ENCODE measurements at regions not wholly inside any gene's neighbourhood (a gene's known extent, or its start where the extent isn't known, plus 50 kb on each side); places are given as distances from the start of the nearest gene placed in this dataset.

DNA sequence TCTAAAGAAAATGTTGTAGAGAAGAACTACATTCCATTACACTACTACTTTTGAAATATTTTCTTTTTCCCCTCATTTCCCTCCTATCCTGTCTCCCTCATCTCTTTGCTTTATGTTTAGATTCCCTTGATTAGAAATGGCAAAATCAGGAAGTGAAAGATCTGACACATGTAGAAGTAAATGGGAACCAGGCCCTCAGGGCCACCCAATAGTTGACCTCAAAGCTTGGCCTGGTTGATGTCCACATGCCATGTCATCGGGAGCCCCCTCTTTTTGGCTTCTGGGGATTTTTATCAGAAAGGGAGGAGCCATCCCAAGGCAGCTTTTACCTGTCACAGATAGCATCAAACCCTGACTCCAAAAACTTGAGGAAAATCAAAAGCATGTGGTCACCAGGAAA lies 168.3 kb upstream of the ECI2 start:
- no peak overlapping the region for H3K4me3 ChIP-seq (ENCODE audit: low read length)
- TF ChIP-seq, protein P1, sequence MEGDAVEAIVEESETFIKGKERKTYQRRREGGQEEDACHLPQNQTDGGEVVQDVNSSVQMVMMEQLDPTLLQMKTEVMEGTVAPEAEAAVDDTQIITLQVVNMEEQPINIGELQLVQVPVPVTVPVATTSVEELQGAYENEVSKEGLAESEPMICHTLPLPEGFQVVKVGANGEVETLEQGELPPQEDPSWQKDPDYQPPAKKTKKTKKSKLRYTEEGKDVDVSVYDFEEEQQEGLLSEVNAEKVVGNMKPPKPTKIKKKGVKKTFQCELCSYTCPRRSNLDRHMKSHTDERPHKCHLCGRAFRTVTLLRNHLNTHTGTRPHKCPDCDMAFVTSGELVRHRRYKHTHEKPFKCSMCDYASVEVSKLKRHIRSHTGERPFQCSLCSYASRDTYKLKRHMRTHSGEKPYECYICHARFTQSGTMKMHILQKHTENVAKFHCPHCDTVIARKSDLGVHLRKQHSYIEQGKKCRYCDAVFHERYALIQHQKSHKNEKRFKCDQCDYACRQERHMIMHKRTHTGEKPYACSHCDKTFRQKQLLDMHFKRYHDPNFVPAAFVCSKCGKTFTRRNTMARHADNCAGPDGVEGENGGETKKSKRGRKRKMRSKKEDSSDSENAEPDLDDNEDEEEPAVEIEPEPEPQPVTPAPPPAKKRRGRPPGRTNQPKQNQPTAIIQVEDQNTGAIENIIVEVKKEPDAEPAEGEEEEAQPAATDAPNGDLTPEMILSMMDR (IDR thresholded peaks at IDR 0.05; ENCODE audit: insufficient read depth, low read depth, low read length, missing control alignments): no peak
- DNase-seq (ENCODE audit: low read depth): no peak

DNA sequence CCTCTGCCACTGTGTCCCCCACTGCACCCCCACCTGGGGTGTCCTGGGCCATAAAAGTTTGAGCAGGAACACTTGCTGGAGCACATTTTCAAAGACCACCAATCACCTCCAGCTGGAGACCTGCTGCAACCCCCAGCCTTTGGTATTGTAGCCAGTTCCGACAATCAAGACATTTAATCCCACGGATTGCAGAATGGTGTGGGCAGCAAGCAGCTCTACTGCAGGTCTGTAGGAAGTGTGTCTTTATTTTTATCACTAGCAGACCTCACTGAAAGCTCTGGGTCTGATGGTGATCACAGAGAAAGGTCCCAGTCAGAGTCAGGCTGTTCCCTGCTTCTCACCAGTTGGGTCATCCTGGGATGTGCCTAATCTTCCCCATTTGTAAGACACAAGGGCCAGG lies 167.1 kb upstream of the ECI2 start:
- TF ChIP-seq, protein P1 (IDR thresholded peaks at IDR 0.05; ENCODE audit: insufficient read depth, low read depth, low read length, missing control alignments): no peak
- DNase-seq (ENCODE audit: low read depth): no peak
- H3K4me3 ChIP-seq (ENCODE audit: low read length): no peak overlapping the region

DNA sequence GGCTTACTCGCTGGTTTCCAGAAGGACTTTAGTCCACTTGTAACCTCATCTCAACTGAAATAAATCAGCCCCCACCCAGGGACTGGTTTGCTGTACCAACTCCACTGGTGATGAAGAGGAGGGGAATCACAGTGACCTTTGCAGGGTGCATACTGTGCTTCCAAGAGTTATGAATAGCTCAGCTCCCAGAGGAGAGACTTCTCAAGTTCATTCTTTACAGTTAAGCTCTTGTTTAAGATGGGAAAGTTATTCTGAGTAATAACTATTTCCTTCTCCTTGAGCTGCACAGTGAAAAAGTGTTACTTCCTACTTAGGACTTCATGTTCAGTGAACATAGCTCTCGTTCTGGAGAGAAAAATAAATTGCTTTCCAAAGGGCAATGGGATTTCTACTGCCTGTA lies 166.5 kb upstream of the ECI2 start:
- DNase-seq (ENCODE audit: low read depth): no peak
- TF ChIP-seq, protein P1 (IDR thresholded peaks at IDR 0.05; ENCODE audit: insufficient read depth, low read depth, low read length, missing control alignments): no peak
- no peak overlapping the region for H3K4me3 ChIP-seq (ENCODE audit: low read length)

DNA sequence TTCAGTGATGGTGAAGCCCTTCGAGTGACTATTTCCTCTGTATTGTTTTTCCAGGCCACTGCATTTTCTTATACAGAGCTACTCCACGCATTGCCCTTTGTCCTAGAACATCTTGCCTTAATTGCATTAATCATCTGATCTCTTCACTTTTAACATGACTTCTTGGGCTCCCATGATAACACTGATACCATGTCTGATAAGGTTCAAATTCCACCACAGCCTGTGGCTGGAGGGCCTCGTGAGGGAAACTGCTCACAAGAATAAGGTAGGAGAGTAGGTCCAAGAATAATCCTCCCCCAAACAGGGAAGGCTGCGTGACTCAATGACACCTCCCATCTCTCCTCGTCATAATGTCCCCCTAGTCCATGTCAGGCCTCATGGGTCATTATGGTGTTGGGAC lies 165.5 kb upstream of the ECI2 start:
- H3K4me3 ChIP-seq (ENCODE audit: low read length): no peak overlapping the region
- TF ChIP-seq, protein P1 (IDR thresholded peaks at IDR 0.05; ENCODE audit: insufficient read depth, low read depth, low read length, missing control alignments): no peak
- DNase-seq (ENCODE audit: low read depth): no peak

DNA sequence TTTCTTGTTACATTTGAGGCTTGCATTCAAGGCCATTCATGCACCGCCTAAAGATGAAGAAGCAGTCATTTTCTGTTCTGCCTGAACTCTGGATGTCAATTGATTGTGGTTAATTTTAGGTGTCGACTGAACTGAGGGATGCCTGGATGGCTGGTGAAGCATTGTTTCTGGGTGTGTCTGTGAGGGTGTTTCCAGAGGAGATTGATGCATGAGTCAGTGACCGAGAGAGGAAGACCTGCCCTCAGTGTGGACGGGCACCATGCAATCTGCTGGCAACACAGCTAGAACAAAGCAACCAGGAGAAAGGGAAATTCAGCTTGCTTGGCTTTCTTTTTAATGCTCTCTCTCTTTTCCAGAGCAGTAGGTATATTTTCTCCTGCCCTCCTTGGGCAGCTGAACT lies 164.1 kb upstream of the ECI2 start:
- TF ChIP-seq, protein P1 (IDR thresholded peaks at IDR 0.05; ENCODE audit: insufficient read depth, low read depth, low read length, missing control alignments): no peak
- H3K4me3 ChIP-seq (ENCODE audit: low read length): no peak overlapping the region
- DNase-seq (ENCODE audit: low read depth): peak; percentile 88

DNA sequence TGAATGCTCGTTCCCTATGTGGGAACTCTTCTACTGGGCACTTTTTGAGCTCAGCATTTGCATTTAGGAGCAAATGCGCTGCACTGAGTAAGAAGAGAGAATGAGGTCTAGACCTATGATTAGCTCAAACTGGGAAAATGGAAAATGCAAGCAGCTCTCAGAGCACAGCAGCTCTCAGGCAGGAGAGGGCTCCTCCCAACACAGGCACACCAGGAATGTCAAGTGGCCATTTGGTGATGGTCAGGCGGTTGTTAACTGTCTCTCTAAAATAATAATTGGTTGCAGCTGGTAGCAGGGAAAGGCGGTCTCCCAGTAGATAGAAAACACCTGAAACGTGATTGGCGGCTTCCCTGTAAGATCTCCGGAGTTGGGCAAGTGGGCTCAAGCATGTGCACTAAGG lies 162.0 kb upstream of the ECI2 start:
- no peak for DNase-seq (ENCODE audit: low read depth)
- no peak overlapping the region for H3K4me3 ChIP-seq (ENCODE audit: low read length)
- TF ChIP-seq, protein P1 (IDR thresholded peaks at IDR 0.05; ENCODE audit: insufficient read depth, low read depth, low read length, missing control alignments): no peak

DNA sequence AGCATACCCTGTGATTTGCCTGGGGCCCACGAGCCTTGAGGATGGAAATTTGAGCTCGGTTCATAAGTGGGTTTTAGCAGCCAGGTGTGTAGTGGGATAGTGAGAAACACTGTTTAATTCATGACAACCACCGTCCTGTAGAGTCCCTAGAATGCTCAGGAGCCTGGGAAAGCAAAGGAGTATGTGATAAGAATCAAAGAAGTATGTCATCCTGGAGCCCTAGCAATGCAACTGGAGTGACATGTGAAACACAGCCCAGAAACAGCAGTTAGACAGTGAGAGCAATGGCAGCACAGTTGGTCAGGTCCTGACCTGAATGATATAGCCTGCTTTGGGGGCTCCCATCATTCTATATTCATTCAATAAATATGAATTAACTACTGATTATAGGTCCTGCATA lies 161.2 kb upstream of the ECI2 start:
- TF ChIP-seq, protein P1 (IDR thresholded peaks at IDR 0.05; ENCODE audit: insufficient read depth, low read depth, low read length, missing control alignments): no peak
- no peak for DNase-seq (ENCODE audit: low read depth)
- H3K4me3 ChIP-seq (ENCODE audit: low read length): no peak overlapping the region

Measured in epithelial cell of esophagus (primary cell).